Stimulated activated CD4-positive, alpha-beta T cell treated with anti-CD3 and anti-CD28 coated beads, Interleukin-12 subunit alpha, Interleukin-12 subunit beta, amount 100 ng/mL, for 4 hours (primary cell): ENCODE measurements at regions not wholly inside any gene's neighbourhood (a gene's known extent, or its start where the extent isn't known, plus 50 kb on each side); places are given as distances from the start of the nearest gene placed in this dataset.

Source experiments
- DNase-seq: peaks from one replicate; pipeline ENCODE4 v3.0.0-alpha.2; 2020

DNA sequence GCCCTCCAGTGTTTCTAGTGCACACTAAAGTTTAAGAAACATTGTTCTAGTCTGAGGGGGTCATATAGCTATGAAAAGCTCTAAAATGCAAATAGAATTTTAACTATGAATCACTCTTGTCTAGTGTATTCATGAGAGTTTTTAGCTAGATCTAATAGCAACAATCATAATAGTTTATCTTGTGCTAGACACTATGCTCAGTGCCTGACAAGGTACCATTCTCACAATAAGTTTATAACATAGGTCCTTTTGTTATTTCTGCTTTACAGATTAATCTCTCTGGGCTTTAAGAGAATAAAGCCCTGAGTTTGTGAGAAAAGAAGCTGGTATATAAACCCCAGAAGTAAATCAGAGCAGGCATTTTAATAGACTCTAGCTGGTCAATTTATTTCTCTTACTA, 2120.7 kb downstream of the MAT2B start:
- DNase-seq = no peak

DNA sequence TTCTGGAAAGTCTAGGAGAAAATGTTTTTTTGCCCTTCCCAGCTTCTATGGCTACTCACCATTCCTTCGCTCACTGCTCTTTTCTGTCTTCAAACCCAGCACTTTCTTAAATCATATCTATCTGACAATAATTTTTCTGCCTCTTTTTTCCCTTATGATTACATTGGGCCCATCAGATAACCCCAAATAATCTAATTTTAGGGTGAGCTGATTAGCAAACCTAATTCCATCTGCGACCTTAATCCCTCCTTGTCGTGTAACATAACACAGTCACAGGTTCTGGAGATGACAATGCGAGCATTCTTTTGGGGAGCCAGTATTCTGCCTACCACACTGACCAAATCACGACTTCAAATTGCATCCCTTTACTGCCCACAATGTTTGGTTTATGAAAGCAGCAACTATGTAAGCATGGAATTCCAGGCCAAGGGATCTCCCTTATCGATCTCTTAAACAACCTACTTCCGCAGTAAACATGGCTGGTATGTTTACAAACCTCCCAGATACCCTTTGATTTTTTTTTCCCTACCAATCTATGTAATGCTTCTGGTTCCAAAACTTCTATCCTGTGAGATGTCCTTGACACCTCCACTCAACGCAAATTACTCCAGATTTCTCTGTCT, 2122.2 kb downstream of the MAT2B start:
- no peak for DNase-seq

DNA sequence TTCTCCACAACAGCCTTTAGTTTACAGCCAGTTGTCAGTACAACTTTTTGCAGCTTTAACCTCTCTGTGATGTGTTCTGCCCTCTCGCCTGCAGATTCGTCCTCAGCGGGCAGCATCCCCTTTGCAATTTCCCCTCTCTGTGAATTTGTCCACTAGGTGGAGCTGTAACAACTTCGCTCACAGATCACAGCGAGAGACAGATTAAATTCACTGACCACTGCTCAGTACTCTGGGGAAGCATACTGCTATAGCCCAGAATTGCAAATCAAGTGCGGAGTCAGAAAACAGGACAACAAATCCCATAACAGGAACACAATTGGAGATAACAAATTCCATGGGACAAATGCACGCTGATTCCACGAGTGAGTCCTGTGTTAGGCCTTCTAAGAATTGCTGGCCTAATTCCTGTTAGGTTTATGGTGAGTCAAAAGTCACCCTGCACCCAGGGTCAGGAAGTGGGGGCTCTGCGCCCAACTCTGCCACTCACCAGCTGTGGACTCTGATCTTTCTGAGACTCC, 2124.9 kb downstream of the MAT2B start:
- no peak for DNase-seq

DNA sequence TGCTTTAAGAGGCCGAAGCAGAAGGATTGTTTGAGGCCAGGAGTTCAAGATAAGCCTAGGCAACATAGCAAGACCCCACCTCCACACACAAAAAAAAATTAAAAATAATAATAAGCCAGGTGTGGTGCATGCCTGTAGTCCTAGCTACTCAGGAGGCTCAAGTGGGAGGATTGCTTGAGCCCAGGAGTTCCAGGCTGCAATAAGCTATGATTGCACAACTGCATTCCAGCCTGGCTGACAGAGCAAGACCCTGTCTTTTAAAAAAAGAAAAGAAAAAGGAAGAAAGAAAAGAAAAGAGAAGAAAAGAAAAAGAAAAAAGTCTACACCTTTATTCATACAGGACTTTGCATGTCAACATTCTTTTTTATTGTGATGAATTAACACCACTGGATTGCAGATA, 2125.8 kb downstream of the MAT2B start:
- no peak for DNase-seq

DNA sequence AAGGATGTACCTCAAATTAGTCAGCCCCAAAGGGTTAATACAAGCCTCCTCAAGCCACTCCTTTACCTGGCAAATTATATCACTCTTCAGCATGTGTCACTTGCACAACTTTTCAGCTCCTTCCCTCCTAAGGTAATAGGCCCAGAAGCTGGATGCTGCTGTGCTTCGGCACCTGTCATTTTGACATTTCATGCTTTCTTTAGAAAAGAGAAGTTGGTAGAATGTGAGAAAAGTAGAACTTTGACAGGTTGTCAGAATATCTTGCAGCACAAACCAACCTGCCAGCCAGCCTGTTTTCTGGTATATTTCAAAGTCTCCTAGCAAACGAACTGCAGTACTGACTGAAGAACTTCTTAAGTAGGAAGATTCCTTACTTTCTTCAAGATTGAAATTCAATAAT, 2136.9 kb downstream of the MAT2B start:
- no peak for DNase-seq

DNA sequence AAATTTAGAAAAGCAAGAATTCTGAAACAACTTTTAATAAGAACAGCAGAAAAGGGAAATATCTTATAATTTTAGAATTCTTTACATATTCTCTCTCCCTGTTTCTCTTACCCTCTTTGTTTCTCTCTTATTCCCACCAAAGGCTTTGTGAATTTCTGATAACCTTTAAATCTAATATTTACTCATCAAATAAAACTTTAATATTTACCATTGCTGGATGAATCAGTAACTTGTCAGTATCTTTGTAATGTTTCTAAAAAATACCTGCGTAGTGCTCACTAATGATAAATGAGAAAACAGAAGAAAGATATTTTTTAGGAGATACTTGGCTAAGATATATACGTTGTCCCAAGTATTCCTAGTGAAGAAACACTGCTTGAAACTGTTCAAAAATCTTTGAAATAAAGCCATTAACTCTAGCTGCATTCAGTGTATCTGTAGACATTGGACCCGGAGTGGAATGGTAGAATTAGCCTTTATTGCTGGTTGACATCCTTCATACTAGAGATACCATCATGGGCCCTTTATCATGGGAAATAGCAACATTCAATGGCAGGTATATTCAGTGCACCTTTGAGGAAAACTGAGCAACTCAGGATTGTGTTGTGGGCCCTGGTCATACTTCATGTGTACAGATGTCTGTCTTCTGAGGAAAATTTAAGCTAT, 2160.4 kb downstream of the MAT2B start:
- no peak for DNase-seq

DNA sequence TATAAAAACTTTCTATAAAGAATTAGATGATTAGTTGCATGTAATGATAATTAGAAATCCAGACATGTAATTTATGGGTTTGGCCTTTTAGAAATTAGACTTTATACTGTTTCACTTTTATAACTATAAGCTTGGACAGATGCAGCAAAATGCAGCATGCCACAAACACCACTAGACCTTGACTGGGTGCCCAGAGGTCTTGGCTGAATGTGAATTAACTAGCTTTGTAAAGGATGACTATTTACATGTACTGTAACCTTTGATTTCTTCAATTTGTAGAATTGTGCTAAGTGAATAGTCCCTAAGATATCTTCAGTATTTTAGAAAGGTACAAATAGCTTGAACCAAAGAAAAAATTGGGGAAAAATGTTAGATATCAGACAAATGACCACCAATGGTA, 2168.1 kb downstream of the MAT2B start:
- no peak for DNase-seq

DNA sequence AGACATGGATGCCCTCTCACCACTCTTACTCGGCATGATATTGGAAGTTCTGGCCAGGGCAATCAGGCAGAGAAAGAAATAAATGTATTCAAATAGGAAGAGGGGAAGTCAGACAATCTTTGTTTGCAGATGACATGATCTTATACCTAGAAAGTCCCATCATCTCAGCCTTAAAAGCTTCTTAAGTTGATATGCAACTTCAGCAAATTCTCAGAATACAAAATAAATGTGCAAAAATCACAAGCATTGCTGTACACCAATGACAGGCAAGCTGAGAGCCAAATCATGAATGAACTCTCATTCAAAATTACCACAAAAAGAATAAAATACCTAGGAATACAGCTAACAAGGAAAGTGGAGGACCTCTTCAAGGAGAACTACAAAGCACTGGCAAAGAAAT, 2190.4 kb downstream of the MAT2B start:
- no peak for DNase-seq

DNA sequence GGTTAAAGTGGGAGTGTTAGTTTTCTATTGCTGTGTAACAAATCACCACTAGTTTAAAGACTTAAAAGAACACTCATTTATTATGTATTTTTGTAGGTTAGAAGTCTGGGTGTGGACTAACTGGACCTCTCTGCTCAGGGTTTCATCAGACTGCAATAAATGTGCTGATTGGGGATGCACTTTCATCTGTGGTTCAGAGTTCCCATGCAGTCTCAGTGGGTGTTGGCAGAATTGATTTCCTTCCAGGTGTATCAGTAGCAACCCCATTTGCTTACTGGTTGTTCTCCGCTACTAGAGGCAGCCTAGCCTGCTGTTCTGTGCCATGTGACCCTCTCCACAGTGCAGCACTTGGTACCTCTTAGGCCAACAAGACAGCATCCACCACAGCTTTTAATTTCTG, 2200.5 kb downstream of the MAT2B start:
- no peak for DNase-seq

DNA sequence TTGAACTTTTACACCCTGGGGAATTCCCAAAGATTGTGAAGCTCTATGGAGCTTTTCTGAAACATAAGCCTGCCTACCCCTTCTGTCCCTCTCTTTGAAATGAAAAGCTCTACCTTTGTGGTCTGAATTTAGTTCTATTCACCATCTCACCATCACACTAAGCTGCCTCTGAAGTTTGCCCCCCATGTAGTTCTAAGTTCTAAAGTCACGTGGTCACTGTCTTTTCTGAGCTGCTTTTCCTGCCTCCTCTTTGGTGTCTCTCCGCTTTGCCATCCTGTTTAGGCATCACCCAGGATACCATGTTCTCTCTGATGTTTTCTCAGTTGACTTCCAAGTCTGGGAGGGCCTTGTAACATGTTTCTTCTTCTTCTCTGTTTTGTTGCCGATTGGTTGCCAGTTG, 2206.6 kb downstream of the MAT2B start:
- DNase-seq = no peak

DNA sequence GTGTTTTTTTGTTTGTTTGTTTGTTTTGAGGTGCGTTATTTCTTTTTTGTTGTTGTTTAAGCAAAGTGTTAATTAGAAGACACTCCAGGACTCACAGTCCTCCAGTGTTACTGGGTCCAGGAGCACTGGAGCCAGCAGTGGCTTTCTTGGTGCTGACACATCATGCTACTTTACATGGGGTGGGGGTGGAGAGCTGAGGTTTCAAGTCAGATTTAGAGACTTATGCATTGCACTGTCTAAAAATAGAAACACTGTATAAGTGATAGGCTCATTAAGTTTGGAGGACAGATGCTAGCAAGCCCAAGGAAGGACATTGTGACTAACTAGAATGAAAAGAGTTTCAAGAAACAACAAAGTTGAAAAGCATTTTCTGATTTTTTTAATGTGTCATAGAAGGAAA, 2209.2 kb downstream of the MAT2B start:
- no peak for DNase-seq

DNA sequence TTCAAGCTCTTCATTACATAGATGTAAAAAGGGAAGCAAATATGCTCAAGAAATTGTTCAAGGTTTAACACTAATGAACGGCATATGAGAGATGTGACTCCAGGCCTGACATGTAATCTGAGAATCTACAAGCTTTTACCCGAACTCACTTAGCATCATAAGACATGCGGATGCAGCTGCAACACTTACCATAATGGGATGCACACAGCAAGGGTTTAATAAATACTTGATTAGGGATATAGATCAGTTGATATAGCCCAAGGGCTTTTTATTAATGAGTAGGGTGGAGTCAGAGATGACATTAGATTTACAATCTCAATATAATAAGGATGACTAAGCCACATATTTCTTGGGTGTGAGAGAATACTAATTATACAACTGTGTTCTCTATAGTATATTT, 2215.5 kb downstream of the MAT2B start:
- no peak for DNase-seq

DNA sequence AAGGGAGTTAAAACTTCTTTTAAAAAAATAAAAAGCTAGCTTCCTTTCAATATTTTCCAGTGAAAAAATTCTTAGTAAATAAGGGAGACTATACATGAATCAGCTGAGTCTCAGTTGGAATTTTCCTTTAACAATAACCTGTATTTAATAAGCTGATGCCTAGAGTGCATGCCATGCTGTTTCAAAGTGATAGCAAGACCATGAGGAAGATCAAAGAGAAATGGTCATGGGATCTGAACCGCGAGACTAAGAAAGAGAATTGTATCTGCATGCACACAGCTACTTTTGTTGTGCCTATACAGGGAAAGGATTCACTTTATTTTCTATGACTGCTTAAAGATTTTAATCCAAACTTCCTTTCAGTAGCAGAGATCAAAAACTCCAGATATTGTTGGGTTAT, 2217.0 kb downstream of the MAT2B start:
- no peak for DNase-seq

DNA sequence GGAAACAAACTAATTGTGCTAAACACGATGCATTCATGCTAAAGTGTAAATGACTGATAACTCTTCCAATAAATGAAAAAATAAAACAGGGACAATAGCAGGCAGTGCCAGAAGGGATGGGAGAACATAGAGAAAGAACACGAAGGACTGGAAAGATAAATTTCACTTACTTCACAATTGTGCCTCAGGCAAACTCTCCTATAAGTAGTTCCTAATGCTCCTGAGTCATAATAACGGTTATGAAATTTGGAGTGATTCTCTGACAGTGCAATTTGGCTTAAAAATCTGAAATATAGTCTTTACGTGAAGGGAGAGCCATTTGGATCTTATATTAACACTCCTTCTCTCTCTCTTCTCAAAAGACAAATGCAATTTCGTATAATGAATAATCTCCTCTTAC, 2218.5 kb downstream of the MAT2B start:
- no peak for DNase-seq

DNA sequence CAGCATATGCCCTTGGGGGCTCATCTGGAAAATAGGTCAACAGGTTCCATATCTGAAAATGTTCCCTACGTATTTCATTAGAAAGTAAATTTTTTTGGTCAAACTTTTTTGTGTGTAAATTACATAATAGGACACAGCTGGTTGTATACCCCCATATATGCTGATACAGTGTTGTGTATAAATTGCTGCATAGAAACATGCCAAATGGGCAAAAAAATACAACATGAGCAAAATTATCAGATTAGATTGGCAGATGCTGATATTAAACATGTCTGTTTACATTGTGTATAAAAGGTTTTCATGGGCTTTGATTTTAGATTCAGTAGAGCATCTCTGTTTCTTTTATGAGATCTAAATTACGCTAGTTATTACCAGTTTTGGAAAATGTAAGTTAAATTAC, 2223.0 kb downstream of the MAT2B start:
- no peak for DNase-seq

DNA sequence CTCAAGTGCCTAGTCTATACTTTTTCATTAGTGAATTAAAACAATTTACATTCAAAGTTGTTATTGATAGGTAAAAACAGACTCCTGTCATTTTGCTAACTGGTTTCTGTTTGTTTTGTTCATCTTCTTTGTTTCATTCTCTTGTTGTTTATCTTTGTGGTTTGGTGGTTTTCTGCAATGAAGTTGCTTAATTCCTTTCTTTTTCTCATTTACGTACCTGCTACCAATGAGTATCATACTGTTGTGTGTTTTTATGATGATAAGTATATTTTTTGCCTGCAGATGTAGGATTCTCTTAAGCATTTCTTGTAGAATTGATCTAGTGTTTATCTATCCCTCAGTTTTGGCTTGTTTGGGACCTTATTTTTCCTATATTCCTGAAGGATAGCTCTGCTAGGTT, 2230.0 kb downstream of the MAT2B start:
- no peak for DNase-seq

DNA sequence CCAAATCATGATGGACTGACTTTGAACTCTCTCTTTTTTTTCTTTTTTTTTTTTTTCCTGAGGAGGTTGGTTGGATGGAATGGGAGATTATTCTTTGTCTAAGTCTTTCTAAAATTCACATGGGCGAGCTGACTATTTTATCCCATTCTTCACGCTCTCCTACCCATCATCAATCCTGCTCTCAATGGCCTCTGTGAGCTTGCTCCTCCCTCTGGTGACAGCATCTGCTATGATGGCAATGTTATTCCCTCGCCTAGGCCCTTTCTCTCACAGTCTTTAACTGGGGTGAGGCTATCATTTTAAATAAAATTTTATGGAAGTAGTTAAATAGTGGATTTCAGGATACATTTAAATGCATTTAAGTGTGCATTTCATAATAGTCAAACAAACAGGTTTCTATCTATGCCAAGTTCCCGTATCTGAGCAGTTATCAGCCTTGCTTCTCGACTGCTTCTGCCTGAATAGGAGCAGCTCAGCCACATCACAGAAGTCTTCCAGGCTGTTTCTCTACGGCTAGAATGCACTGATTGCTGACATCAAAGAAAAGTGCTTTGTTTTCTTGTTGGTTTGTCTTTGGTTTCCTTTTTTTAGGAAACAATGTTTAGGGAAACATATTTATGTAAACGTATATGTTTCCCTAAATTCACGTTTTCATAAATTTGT, 2233.8 kb downstream of the MAT2B start:
- no peak for DNase-seq

DNA sequence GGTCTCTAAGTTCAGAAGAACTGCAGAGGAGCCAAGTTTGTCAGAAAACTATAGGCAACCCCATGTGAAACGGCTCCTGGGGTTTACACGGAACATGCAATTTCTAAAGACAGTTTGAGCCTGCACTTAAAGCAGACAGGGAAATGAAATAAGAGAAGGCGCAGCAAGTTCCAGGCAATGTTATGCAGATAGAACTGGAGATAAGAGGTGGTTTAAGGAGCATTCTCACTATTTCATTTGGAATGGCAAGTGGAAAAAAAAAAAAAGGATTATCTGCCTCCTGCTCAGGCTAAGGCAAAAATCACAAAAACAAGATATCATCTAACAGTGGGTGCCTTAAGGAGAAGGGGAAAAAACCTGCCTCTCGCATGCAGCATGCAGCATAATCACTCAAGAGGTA, 2252.4 kb downstream of the MAT2B start:
- DNase-seq = no peak

DNA sequence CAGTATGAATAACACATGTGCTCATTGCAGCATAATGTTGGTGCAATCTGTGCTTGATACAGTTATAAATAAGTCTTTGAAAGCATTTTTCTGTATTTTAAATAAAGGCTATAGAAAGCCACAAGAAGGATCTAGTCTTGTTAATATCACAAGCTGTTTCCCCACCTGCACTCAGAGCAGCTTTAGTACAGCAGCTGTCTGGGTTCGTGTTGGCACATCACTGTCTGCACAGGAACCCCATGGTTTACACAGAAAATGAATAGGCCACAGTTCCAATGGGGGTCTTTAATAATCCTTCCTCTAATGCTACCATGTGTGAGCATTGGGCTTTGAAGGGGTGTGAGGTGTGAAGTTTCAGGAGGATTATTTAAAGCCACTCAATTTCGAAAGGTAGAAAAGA, 2269.7 kb downstream of the MAT2B start:
- no peak for DNase-seq

DNA sequence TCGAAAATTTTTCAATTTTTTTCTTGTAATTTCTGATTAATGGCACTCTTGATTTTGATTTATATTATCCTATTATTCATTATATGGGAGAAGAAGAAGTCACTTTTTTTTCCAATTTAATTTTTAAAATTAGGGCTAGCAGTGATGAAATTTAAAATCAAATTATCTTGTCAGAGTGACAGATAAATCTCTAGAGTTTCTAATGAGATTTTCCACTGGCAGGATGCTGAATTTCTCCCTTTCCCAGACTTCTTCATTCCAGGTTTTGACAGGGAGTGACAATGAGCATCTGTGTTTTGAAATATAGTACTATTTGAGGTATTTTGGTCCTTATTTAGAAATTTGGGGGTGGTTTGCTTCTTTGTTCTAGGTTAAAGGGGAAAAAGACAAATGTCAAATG, 2274.1 kb downstream of the MAT2B start:
- DNase-seq = no peak

DNA sequence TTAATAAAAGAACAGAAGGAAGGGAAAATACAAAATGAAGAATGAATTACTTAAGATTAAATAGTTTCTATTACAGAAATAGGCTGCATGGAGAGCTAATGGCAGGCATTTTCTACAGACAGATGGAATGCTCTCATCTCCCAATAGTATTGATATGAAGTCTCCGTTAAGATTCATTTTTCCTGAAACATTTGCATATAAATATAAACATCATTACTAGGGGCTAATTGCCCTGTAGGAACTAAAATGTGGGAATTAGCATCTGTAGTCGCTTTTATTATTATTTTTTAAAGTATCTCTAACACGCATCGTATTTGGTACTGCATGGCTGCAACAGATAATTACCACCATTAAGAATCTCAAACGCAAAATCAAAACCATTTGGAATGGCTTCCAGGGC, 2275.5 kb downstream of the MAT2B start:
- no peak for DNase-seq

DNA sequence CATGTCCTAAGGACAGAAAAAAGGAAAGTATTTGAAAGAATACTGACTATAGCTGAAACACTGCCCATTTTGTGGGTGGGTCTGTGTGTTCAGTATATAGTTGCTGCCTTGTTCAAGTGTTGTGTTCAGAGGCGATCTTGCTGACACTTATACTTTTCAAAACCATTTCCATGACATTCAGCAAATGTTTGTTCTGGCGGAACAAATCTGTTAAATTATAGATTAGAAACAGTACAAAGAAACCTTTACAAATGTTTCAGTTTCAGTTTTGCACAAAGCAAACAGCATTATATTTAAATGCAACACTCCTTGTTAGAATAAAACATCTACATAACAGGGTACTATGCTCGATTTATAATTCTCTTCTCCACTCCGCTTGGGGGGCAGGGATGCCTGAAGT, 2276.3 kb downstream of the MAT2B start:
- DNase-seq = no peak

DNA sequence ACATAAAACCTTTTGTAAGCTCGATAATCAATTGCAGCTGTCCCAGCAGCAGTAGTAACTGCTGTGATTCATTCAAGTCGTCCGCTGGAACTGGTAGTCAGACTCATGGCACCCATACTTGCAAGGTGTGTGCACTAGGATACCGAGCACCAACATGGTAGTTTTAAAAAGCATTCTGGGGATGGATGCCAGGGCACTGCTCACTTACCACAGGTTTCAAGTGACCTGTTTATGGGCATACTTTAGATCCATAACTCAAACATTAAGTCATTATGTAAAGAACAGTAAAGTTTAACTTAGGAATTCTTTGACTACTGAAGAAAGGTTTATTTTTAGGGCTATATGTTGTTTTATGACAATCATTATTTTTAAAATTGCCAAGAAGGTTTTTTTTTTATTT, 2277.6 kb downstream of the MAT2B start:
- no peak for DNase-seq

DNA sequence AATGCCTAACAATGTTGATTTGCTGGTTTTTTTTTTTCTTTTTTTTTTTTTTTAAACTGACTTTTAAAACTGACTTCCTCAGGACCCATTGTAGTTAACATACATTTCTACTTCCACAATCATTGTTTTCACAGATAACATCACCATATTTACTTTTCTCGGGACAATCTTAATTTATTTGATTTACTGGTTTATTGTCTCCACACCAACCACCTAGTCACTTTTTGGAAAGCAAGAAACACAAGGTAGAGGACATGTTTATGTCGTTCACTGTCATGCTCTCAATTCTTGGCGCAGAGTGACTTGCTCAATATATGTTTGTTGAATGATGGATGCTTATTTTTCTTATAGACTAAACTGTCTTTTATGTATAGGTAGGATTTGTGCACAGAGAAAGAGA, 2280.7 kb downstream of the MAT2B start:
- DNase-seq = no peak

DNA sequence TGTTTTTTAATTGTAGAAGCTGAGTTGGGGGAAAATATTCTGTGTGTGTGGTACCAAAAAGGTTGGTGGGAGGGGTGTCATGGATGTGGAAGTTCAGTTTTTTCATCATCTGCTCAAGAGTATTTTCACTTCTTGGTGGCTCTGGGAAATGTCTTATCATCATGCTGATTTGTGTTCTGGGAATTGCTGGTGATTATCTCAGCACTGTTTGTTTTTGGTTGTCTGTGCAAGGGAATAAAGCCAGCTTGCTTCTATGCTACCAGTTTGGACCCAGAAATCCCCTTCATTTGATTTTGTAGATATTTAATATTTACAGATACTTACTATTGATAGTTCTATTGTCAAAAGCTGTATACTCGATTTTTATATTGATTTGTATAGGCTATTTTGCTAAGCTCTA, 2289.7 kb downstream of the MAT2B start:
- no peak for DNase-seq
